Neural cell (in vitro differentiated cells): ENCODE measurements at regions not wholly inside any gene's neighbourhood (a gene's known extent, or its start where the extent isn't known, plus 50 kb on each side); places are given as distances from the start of the nearest gene placed in this dataset.

Experiments used
- H2AFZ ChIP-seq: fragments of 200-600, 300-800 bp; sonication (generic), shearing (Covaris generic); 2 replicates; pipeline ENCODE4 v1.6.0; 2014; ENCODE audit warnings: low read depth, mild to moderate bottlenecking, antibody characterized with exemption, low read length, moderate library complexity
- H3F3A ChIP-seq: fragments of 200-600 bp; shearing (Covaris generic); 2 replicates; pipeline ENCODE4 v1.6.1; 2016; ENCODE audit warnings: mild to moderate bottlenecking, moderate library complexity, mixed read lengths, antibody characterized with exemption, low read length; ENCODE audit not compliant: insufficient read depth, poor library complexity, severe bottlenecking
- H3K27ac ChIP-seq: fragments of 200-600, 300-800 bp; sonication (generic), shearing (Covaris generic); 2 replicates; pipeline ENCODE4 v1.5.1; 2014; ENCODE audit warnings: mild to moderate bottlenecking, low read length, moderate library complexity
- H3K27me3 ChIP-seq: fragments of 300-800, 200-600 bp; sonication (generic), shearing (Covaris generic); 2 replicates; pipeline ENCODE4 v1.6.0; 2014; ENCODE audit warnings: mild to moderate bottlenecking, low read depth, low read length, moderate library complexity; ENCODE audit not compliant: insufficient read depth
- H3K36me3 ChIP-seq: fragments of 300-800, 200-600 bp; sonication (generic), shearing (Covaris generic); 2 replicates; pipeline ENCODE4 v1.5.1; 2014; ENCODE audit warnings: mild to moderate bottlenecking, antibody characterized with exemption, low read length, moderate library complexity; ENCODE audit not compliant: insufficient read depth
- H3K4me2 ChIP-seq: fragments of 300-800, 200-600 bp; sonication (generic), shearing (Covaris generic); 2 replicates; pipeline ENCODE4 v1.6.0; 2014; ENCODE audit warnings: mild to moderate bottlenecking, low read length
- H3K4me3 ChIP-seq: fragments of 300-800, 200-600 bp; sonication (generic), shearing (Covaris generic); 2 replicates; pipeline ENCODE4 v1.5.1; 2014; ENCODE audit warnings: mild to moderate bottlenecking, low read length, moderate library complexity
- H3K79me2 ChIP-seq: fragments of 200-600 bp; shearing (Covaris generic); replicated peaks from 2 replicates; pipeline ENCODE4 v1.6.0; 2014; ENCODE audit warnings: mild to moderate bottlenecking, low read length, moderate library complexity; ENCODE audit not compliant: insufficient read depth
- H3K9ac ChIP-seq: fragments of 300-800, 200-600 bp; sonication (generic), shearing (Covaris generic); 2 replicates; pipeline ENCODE4 v1.6.1; 2016; ENCODE audit warnings: mild to moderate bottlenecking, low read length, mixed read lengths
- H3K9me2 ChIP-seq: fragments of 200-600 bp; shearing (Covaris generic); 2 replicates; pipeline ENCODE4 v1.6.1; 2016; ENCODE audit warnings: mild to moderate bottlenecking, low read length, mixed read lengths; ENCODE audit not compliant: insufficient read depth
- H3K9me3 ChIP-seq: fragments of 200-600, 300-800 bp; sonication (generic), shearing (Covaris generic); 2 replicates; pipeline ENCODE4 v1.6.1; 2016; ENCODE audit warnings: mild to moderate bottlenecking, mixed run types, low read length, moderate library complexity, mixed read lengths
- H4K20me1 ChIP-seq: fragments of 200-600 bp; shearing (Covaris generic); 2 replicates; pipeline ENCODE4 v1.6.1; 2016; ENCODE audit warnings: mild to moderate bottlenecking, mixed run types; ENCODE audit not compliant: insufficient read depth
- CTCF ChIP-seq: fragments of 450-650 bp; IDR thresholded peaks from 2 replicates; pipeline ENCODE4 v1.5.1; 2014; ENCODE audit warnings: antibody characterized with exemption, mild to moderate bottlenecking, moderate library complexity; ENCODE audit not compliant: poor library complexity, severe bottlenecking
- EP300 ChIP-seq: fragments of 450-650 bp; conservative IDR thresholded peaks from 2 replicates; pipeline ENCODE4 v1.6.1; 2014; ENCODE audit warnings: antibody characterized with exemption, mild to moderate bottlenecking, moderate library complexity; ENCODE audit not compliant: poor library complexity, severe bottlenecking
- EZH2 ChIP-seq: fragments of 200-600, 300-800 bp; shearing (Covaris generic), sonication (generic); IDR thresholded peaks from 2 replicates; pipeline ENCODE4 v1.6.1; 2014; ENCODE audit warnings: antibody characterized with exemption, low read length, borderline replicate concordance, mild to moderate bottlenecking; ENCODE audit not compliant: insufficient read depth, poor library complexity, severe bottlenecking
- MXI1 ChIP-seq: fragments of 450-650 bp; conservative IDR thresholded peaks from 2 replicates; pipeline ENCODE4 v1.6.1; 2014; ENCODE audit warnings: antibody characterized with exemption, mild to moderate bottlenecking; ENCODE audit not compliant: poor library complexity, severe bottlenecking
- POLR2AphosphoS5 ChIP-seq: IDR thresholded peaks from 2 replicates; pipeline ENCODE4 v1.6.1; 2012
- RAD21 ChIP-seq: fragments of 450-650 bp; conservative IDR thresholded peaks from 2 replicates; pipeline ENCODE4 v1.6.1; 2014; ENCODE audit warnings: antibody characterized with exemption, mild to moderate bottlenecking, moderate library complexity
- REST ChIP-seq: IDR thresholded peaks from 2 replicates; pipeline ENCODE4 v1.6.1; 2012; ENCODE audit warnings: borderline replicate concordance
- SMC3 ChIP-seq: fragments of 450-650 bp; conservative IDR thresholded peaks from 2 replicates; pipeline ENCODE4 v1.6.1; 2014; ENCODE audit warnings: antibody characterized with exemption, mild to moderate bottlenecking, moderate library complexity; ENCODE audit not compliant: poor library complexity
- TAF1 ChIP-seq: IDR thresholded peaks from 2 replicates; pipeline ENCODE4 v1.6.1; 2012; ENCODE audit warnings: low read depth

- no peak for TF ChIP-seq MXI1
- no peak for TF ChIP-seq EZH2
- TF ChIP-seq TAF1: no peak
- TF ChIP-seq RAD21: no peak
- TF ChIP-seq REST: no peak
- TF ChIP-seq SMC3: no peak
- TF ChIP-seq CTCF: no peak
- TF ChIP-seq POLR2AphosphoS5: no peak
- Histone ChIP-seq H2AFZ (no peak overlapping the region), H3K36me3 (no peaks in the 10 kb centered on the region), H3F3A (no peaks in the 10 kb centered on the region), H3K9me2 (no peaks in the 10 kb centered on the region), H3K9me3 (no peaks in the 10 kb centered on the region), H3K27ac (no peak overlapping the region), H3K4me2 (no peak overlapping the region), H3K79me2 (no peaks in the 10 kb centered on the region), H3K4me3 (no peak overlapping the region), H3K27me3 (no peaks in the 10 kb centered on the region), H4K20me1 (no peaks in the 10 kb centered on the region), H3K9ac (no peak overlapping the region)
Measured at GRCh38 chr16:77068402-77068801, 122.6 kb upstream of the MON1B start.

GRCh38 chr16:77069929-77070328 is 121.1 kb upstream of the MON1B start:
- Histone ChIP-seq H3K79me2 (no peaks in the 10 kb centered on the region), H3K9me3 (no peaks in the 10 kb centered on the region), H3K9me2 (no peaks in the 10 kb centered on the region), H2AFZ (no peak overlapping the region), H3K27ac (no peak overlapping the region), H3K36me3 (no peaks in the 10 kb centered on the region), H3K4me3 (no peak overlapping the region), H3K4me2 (no peak overlapping the region), H3K9ac (no peak overlapping the region), H4K20me1 (no peaks in the 10 kb centered on the region), H3F3A (no peaks in the 10 kb centered on the region), H3K27me3 (no peaks in the 10 kb centered on the region)
- TF ChIP-seq CTCF (no peak), POLR2AphosphoS5 (no peak), EZH2 (no peak), MXI1 (no peak), EP300 (no peak), RAD21 (no peak), SMC3 (no peak), TAF1 (no peak), REST (no peak)
